PC-9 (cell line): ENCODE measurements at regions not wholly inside any gene's neighbourhood (a gene's known extent, or its start where the extent isn't known, plus 50 kb on each side); places are given as distances from the start of the nearest gene placed in this dataset.

Experiments
- BruUV-seq: library from RNA; stranded (reverse); fragments of 400-500 nt; replicated peaks from 2 replicates; lab custom pipeline; 2021; lab: Mats Ljungman, UMichigan
- CTCF ChIA-PET: fragments of 300-600 bp; sonication (Branson Sonifier 250); formaldehyde crosslinking; loops from one replicate; lab custom pipeline; 2022; ENCODE audit warnings: antibody characterized with exemption; lab: Charles Lee
- POLR2A ChIA-PET: fragments of 300-600 bp; sonication (Branson Sonifier 250); formaldehyde crosslinking; loops from one replicate; lab custom pipeline; 2022; ENCODE audit warnings: antibody characterized with exemption; ENCODE audit not compliant: unreplicated experiment; lab: Charles Lee
- DNase-seq, 2 experiments: peaks; one replicate each; pipeline versions ENCODE4 v3.0.0 to v3.0.0-alpha.2; 2015 to 2022; ENCODE audit warnings: mixed read lengths in 1 of 2
- H2AFZ ChIP-seq: fragments of 200-600 bp; sonication (generic); 2 replicates; pipeline ENCODE4 v1.8.1; 2017; ENCODE audit warnings: antibody characterized with exemption
- H3F3A ChIP-seq: fragments of 200-600 bp; sonication (generic); 2 replicates; pipeline ENCODE4 v1.8.1; 2017; ENCODE audit warnings: antibody characterized with exemption, mild to moderate bottlenecking, low read depth; ENCODE audit not compliant: insufficient read depth
- H3K27ac ChIP-seq: fragments of 200-600 bp; sonication (generic); 2 replicates; pipeline ENCODE4 v1.6.1; 2016; ENCODE audit warnings: mixed run types
- H3K27me3 ChIP-seq: fragments of 200-600 bp; sonication (generic); 2 replicates; pipeline ENCODE4 v1.6.1; 2016; ENCODE audit warnings: low read depth, mixed run types; ENCODE audit not compliant: insufficient read depth
- H3K36me3 ChIP-seq: fragments of 200-600 bp; sonication (generic); 2 replicates; pipeline ENCODE4 v1.6.1; 2016; ENCODE audit warnings: low read depth, mixed run types
- H3K4me1 ChIP-seq: fragments of 200-600 bp; sonication (generic); replicated peaks from 2 replicates; pipeline ENCODE4 v1.6.1; 2016; ENCODE audit warnings: mixed run types; ENCODE audit not compliant: insufficient read depth
- H3K4me2 ChIP-seq: fragments of 200-600 bp; sonication (generic); 2 replicates; pipeline ENCODE4 v1.6.1; 2017; ENCODE audit warnings: mixed run types
- H3K4me3 ChIP-seq: fragments of 200-600 bp; sonication (generic); 2 replicates; pipeline ENCODE4 v1.6.1; 2016; ENCODE audit warnings: mixed run types
- H3K79me2 ChIP-seq: fragments of 200-600 bp; sonication (generic); 2 replicates; pipeline ENCODE4 v1.6.1; 2017; ENCODE audit warnings: low read depth, mixed run types
- H3K9me2 ChIP-seq: fragments of 200-600 bp; sonication (generic); 2 replicates; pipeline ENCODE4 v1.8.1; 2017; ENCODE audit warnings: mild to moderate bottlenecking; ENCODE audit not compliant: insufficient read depth
- H3K9me3 ChIP-seq: fragments of 200-600 bp; sonication (generic); 2 replicates; pipeline ENCODE4 v1.8.1; 2016; ENCODE audit warnings: low read depth; ENCODE audit not compliant: insufficient read depth
- H4K20me1 ChIP-seq: fragments of 200-600 bp; sonication (generic); 2 replicates; pipeline ENCODE4 v1.8.1; 2017; ENCODE audit not compliant: insufficient read depth
- CTCF ChIP-seq: fragments of 200-600 bp; sonication (generic); conservative IDR thresholded peaks from 2 replicates; pipeline ENCODE4 v1.6.1; 2017; ENCODE audit warnings: mixed run types, antibody characterized with exemption, mild to moderate bottlenecking, moderate library complexity
- EZH2 ChIP-seq: fragments of 200-600 bp; sonication (generic); IDR thresholded peaks from 2 replicates; pipeline ENCODE4 v1.8.0; 2017; ENCODE audit warnings: antibody characterized with exemption, low read depth
- intact Hi-C: fragments of 100-400 bp; cut with micrococcal nuclease; formaldehyde crosslinking; loops from one replicate; pipeline ENCODE4 v1.10.0; 2022; ENCODE audit not compliant: unreplicated experiment

- Histone ChIP-seq H2AFZ (no peak overlapping the region), H3K27me3 (no peaks in the 10 kb centered on the region), H3K9me2 (no peaks in the 10 kb centered on the region), H3K27ac (no peak overlapping the region), H3K9me3 (no peaks in the 10 kb centered on the region), H3K4me3 (no peak overlapping the region), H4K20me1 (no peaks in the 10 kb centered on the region), H3K36me3 (no peaks in the 10 kb centered on the region), H3K79me2 (no peaks in the 10 kb centered on the region), H3K4me2 (no peak overlapping the region), H3K4me1 (no peaks in the 10 kb centered on the region), H3F3A (no peaks in the 10 kb centered on the region)
- no peak for DNase-seq
- ChIA-PET CTCF (no interaction called here), POLR2A (no interaction called here)
- intact Hi-C loops: no loop called here
- BruUV-seq: no TSS peak
- TF ChIP-seq CTCF (no peak), EZH2 (no peak)
These were observed 1971.7 kb downstream of the SUCLG1 start for GRCh38 chr2:82487354-82487753.

DNA sequence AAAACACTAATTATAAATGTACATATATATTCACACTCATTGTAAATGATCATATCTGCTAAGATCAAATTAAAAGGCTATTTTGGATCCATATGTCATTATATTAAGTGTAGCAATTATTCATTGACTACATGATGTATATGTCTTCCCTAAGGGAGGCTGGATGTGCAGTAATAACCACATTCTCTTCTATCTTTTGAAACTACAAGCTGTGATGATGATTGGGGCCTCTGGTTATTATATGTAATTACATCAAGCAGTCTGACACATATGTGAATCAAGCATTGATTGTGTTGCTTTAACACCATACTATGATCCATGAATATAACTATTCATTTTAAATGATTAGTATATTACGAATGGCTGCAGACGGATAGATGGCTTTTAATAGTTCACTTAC is 1973.4 kb downstream of the SUCLG1 start:
- ChIA-PET CTCF (no interaction called here), POLR2A (no interaction called here)
- Histone ChIP-seq H3K36me3 (no peaks in the 10 kb centered on the region), H3K27me3 (no peaks in the 10 kb centered on the region), H3K4me1 (no peaks in the 10 kb centered on the region), H2AFZ (no peak overlapping the region), H3K27ac (no peak overlapping the region), H3K9me3 (no peaks in the 10 kb centered on the region), H4K20me1 (no peaks in the 10 kb centered on the region), H3K79me2 (no peaks in the 10 kb centered on the region), H3F3A (no peaks in the 10 kb centered on the region), H3K9me2 (no peaks in the 10 kb centered on the region), H3K4me3 (no peak overlapping the region), H3K4me2 (no peak overlapping the region)
- intact Hi-C loops: no loop called here
- no TSS peak for BruUV-seq
- TF ChIP-seq EZH2 (no peak), CTCF (no peak)
- no peak for DNase-seq

DNA sequence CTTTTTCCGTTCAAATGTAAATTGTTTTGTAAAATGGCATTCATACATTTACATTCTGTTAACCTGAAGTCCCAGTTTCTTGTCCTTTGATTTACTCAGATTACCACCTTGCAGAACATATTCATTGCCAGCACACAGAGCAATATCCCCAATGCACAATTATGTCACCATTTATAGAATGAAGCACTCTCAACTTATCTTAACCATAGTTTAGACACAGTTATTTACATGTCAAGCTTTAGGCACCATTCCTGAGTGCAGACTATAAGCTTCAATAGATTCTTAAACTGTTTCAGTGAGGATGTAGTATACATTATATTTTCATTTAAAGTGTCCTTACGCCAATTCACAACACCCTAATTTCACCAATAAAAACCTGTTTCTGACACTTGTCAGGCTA is 1977.9 kb downstream of the SUCLG1 start:
- H3K4me3 ChIP-seq: no peak overlapping the region
- H3K36me3 ChIP-seq: no peaks in the 10 kb centered on the region
- no peaks in the 10 kb centered on the region for H3K27me3 ChIP-seq
- intact Hi-C loops: no loop called here
- no peak for DNase-seq
- H3K9me3 ChIP-seq: no peaks in the 10 kb centered on the region
- H3F3A ChIP-seq: no peaks in the 10 kb centered on the region
- no peak overlapping the region for H3K4me2 ChIP-seq
- CTCF ChIA-PET: no interaction called here
- H3K27ac ChIP-seq: no peak overlapping the region
- POLR2A ChIA-PET: no interaction called here
- BruUV-seq: no TSS peak
- H3K4me1 ChIP-seq: no peaks in the 10 kb centered on the region
- H4K20me1 ChIP-seq: no peaks in the 10 kb centered on the region
- no peaks in the 10 kb centered on the region for H3K9me2 ChIP-seq
- H2AFZ ChIP-seq: no peak overlapping the region
- TF ChIP-seq CTCF (no peak), EZH2 (no peak)
- no peaks in the 10 kb centered on the region for H3K79me2 ChIP-seq
